Esophagus squamous epithelium (tissue), 4 donors: ENCODE measurements at regions not wholly inside any gene's neighbourhood (a gene's known extent, or its start where the extent isn't known, plus 50 kb on each side); places are given as distances from the start of the nearest gene placed in this dataset.

Source experiments
- CTCF ChIP-seq, 6 experiments: fragments of 450-650 bp in 4 of 6; fragments of 200-600 bp in 2 of 6; sonication (generic) in 2 of 6; IDR thresholded peaks; one replicate each; pipeline ENCODE4 v1.5.1; 2016 to 2019; ENCODE audit warnings: antibody characterized with exemption in 6 of 6, mild to moderate bottlenecking in 4 of 6, moderate library complexity in 4 of 6
- POLR2A ChIP-seq, 4 donors: fragments of 450-650 bp; IDR thresholded peaks; one replicate each; pipeline ENCODE4 v1.6.1; 2017; ENCODE audit warnings: antibody characterized with exemption in 4 of 4, mild to moderate bottlenecking in 4 of 4, moderate library complexity in 3 of 4

GRCh38 chr10:108849688-108850087 is 1073.6 kb downstream of the XPNPEP1 start:
- no peak for TF ChIP-seq POLR2A (IDR thresholded peaks at IDR 0.05)
- TF ChIP-seq CTCF (IDR thresholded peaks at IDR 0.05), result no peak
